GM19035 (cell line): ENCODE measurements at regions not wholly inside any gene's neighbourhood (a gene's known extent, or its start where the extent isn't known, plus 50 kb on each side); places are given as distances from the start of the nearest gene placed in this dataset.
"Not testable (repeated sequence)": the region's sequence is repeated elsewhere in the genome, so short reads cannot be mapped to it uniquely, and the experiment has no call there.

ENCODE experiments used
- ATAC-seq: cut with Tn5 transposase; IDR thresholded peaks from one replicate; pipeline ENCODE4 v1.9.1; 2021; ENCODE audit not compliant: unreplicated experiment

DNA sequence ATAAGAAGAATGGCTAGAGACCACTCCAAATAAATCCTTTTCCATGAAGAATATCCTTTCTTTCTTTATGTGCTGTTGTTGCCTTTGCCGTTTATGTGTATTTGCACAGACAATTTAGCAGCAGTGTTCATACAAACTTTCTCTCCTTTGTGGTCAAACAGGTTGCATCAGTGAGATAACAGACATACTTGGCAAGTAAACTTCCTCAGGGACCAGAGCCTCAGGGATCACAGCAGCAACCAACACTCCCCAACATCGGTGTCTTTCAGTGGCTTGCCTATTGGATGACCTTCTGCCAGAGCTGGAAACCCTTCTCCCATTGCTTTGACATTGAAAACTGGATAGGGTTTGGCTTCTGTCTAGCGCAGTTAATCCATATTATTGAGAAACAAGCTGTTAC is 252.2 kb downstream of the BTG1 start:
- no peak for ATAC-seq

GRCh38 chr12:91892081-91892855 is 253.4 kb downstream of the BTG1 start:
- no peak for ATAC-seq

DNA sequence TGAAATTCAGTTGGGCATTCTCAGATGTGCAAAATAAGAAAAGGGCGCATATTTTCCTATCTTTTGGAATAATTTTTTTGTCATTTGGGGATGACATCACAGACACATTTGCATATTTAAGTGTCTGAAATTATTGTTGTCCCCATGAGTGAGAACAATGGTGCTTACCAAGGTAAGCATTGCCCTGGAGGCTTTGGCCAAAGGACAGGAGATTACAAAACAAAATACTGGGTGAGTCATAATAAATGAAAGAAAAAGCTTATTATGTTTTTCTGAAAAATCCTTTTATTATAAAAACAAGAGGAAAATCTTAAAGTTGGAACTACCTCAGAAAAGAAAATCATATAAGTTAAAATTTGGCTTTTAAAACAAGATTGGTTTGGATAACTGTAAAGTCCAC is 254.9 kb downstream of the BTG1 start:
- ATAC-seq, result no peak

DNA sequence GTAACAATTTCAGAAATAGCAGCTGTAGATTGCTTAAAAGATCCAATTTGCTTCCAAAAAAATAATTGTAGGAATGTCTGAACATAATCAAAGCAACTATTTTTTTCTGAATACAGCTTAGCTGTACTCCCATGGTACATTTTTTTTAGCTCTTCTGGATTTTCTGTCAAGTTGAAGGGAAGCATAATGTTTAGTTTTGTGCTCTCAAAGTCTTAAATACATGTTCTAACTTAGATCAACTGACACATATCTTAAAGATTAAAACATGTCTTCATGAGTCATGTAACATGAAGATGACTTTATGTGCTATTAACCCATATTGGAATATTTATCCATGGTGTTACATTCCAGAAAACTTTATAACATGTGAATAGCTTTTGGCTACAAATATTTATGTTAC is 255.7 kb downstream of the BTG1 start:
- no peak for ATAC-seq

DNA sequence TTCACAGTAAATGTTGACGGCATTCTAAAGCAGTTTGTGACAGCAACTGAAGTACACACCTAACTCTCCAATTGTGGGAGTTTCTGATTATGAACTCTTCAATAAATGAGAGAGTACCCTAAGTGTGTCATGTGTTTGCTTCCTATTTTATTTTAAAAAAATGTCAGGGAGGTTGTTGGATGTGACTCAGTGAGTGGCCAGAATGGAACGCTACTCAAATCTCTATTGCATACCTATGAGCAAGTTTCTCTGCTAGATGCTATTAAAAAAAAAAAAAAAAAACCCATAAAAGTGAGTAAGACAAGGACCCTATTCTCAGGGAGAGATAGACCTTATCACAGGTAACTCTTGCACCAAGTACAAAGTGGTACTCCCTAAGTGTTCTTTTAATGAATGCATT is 256.6 kb downstream of the BTG1 start:
- ATAC-seq, result no peak

- no peak for ATAC-seq
Observed at GRCh38 chr12:91887957-91888356, 257.7 kb downstream of the BTG1 start.

DNA sequence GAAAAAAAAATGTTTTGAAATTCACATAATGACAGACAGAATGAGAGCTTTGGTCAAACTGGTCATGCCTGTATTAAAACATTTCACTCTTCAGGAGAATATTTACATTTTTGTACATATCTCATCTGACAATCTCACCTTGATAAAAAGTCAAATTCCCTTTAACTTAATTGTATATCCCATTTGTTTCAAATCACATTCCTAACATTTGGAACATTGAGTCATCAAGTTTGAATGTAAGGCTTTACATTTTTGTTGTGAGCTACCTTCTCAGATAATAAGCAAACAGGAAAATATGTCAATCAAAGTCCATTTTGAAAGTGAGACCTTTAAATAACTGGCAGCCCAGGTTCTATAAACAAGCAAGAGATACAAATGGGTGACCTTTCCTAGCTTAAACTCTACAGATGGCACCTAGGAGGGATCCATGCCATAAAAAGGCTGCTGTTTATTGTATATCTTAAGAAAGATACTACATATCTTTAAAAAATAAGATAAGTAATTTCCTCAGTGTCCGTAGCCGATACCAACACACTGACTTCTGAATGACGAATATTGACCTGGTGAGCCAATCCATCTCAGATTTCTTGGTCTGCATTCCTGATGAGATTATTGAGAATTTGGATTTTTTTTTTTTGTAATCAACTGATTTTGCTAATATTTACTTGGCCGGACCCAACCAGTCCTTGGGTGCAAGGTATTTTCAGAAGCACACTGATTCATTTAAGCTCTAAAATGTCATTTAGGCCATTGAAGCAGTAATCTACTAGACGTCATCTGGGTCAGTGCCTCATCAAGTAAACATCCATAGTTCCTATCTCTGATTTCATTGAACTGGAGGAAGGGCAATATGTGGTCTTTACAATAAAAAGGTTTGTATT is 259.6 kb downstream of the BTG1 start:
- no peak for ATAC-seq

DNA sequence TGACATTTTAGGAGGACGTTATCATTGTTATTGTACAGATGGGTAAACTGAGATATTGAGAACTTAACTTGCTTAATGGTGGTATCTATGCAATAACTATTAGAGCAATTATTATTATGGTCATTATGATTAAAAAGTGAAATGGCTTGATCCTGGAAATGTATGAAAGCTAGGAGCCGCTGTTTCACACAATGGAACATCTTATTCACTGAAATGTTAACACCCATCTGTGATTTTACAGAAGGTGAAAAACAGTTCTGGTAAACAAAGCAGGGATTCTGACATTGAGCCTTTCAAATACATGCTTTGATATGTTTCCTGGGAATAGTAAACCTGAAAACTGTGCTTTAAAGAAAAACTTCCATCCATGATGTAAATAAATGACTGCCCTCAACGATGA is 261.4 kb downstream of the BTG1 start:
- no peak for ATAC-seq

DNA sequence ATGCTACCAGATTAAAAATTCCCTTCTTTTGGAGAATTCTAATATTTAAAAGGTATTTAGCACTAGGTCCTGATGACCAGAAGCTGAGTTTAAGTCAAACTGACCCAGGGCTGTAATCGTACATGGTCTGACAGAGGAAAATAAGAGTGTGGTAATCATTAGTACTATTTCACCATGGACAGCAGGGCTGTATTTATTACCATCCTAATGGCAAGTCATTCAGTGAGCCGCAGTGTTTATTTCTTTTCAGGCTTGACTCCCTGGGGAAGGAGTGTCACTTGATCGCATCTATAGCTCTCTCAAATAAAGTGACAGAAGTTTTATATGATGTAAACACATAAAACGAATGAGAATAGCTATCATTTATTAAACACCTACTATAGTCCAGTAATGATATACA is 261.8 kb downstream of the BTG1 start:
- no peak for ATAC-seq

GRCh38 chr12:91882910-91883309 is 262.7 kb downstream of the BTG1 start:
- no peak for ATAC-seq

- no peak for ATAC-seq
Observed at GRCh38 chr12:91880528-91880927, 265.1 kb downstream of the BTG1 start.

DNA sequence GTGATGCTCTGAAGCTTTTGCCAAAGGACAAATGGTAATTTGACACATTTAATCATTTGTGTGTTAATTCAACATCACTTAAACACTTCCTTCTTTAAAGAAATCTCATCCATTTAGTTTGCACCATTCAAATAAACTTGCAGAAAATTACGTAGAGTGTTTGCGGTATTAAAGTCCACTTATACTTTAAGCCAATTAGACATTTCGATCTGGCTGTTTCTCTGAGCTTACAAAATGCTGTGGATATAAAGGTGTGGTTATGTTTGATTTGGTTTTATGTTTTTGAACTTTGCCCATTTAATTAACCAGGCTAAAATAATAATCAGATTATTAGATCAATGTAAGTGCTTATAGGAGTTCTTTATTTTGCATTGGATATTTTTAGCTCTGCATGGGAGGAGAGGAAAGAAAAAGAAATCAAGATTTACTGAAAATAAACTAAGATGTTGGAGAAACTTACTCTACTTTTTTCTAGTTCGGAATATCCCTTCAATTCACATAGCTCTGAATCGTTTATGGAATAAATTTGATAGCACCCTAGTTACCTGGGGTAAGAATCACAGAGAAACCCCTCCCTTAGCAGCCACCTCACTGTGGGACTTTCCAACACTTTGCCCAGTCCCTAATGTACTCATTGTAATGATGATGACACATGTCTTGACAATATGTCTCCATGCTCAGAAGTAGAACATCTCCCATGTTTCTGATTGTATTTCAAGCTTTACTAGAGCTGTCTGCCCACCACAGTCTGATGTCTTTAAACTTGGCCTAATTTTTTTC is 268.0 kb downstream of the BTG1 start:
- ATAC-seq, result no peak

DNA sequence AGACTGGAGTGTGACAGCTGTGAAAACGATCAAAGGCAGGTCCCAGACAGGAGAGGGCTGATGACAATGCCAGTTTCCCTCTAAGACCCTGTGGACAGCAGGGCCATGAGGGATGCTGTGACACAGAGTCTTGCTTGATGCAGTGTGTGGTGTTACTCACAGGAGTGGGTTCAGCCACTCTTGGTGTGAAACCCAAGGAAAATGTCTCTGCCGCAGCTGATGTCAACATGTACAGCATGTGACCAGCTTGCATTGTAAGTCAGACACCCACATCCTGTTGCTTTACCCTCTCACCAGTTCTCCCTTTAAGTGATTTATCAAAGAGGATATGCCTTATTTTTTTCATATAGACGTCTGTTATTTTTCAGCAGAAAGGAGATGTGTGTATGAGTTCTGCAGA is 268.6 kb downstream of the BTG1 start:
- peak; percentile 82 for ATAC-seq

- ATAC-seq, result not testable (repeated sequence)
Observed at GRCh38 chr12:91875671-91876070, 270.0 kb downstream of the BTG1 start.

DNA sequence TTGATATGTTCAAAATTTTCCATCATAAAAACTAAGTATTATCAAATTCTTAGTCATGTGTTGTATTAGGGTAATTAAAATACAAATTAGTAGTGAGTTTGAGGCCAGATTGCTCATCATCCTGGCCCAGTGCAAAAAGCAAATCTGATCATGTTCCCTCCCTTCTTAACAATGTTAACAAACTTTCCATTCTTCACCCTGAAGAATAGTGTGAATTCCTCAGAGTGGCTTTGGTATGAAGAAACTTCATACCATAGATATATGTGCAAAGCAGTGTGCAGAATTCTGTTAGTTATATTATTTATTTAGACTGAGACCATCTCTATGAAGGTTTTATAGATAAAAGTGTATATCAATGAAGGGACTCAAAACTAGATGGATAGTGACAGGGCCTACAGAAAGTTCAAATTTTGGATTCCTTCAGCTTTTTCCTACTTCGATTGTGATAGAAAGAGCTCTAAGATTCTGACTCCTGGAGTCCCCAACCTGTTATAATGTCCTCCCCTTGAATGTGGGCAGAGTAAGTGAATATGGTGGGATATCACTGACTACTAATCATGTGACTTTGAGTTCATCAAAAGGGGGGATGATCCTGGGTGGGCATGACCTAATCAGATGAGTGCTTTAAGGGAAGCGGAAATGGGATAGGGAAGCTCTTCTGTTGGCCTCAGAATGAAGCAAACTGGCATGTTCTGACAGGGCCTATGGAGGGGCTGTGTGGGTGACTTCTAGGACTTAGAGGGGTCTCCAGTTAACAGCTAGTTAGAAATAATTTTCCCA is 271.4 kb downstream of the BTG1 start:
- no peak for ATAC-seq

DNA sequence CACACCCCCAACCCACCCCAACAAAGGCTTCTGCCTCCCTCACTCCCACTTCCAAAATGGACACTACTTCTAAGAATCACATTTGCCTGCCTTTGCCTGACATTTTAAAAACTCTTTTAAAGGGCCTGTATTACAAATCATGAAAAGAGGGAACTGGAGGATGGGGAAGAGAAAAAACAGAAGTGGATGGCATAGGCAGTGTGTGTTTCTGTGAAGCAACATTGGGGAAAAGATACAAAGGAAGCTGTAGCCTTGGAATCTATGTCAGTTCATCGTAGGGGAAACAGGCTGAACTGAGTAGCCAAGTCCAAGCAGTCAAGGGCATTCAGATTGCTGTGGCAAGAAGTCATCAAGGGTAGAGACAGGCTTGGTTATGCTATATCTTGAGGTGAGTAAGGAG is 273.9 kb downstream of the BTG1 start:
- no peak for ATAC-seq

GRCh38 chr12:91870872-91871707 is 274.6 kb downstream of the BTG1 start:
- ATAC-seq, result no peak

GRCh38 chr12:91868054-91868453 is 277.6 kb downstream of the BTG1 start:
- no peak for ATAC-seq

- no peak for ATAC-seq
Observed at GRCh38 chr12:91866566-91866965, 279.1 kb downstream of the BTG1 start.

GRCh38 chr12:91863702-91864101 is 281.9 kb downstream of the BTG1 start:
- ATAC-seq, result no peak
